ENCODE measurements at regions not wholly inside any gene's neighbourhood (a gene's known extent, or its start where the extent isn't known, plus 50 kb on each side); places are given as distances from the start of the nearest gene placed in this dataset.
A peak's percentile ranks its signal among the peaks of the same experiment; 100 is the strongest.

GRCh38 chr2:18833941-18834340 is 244.6 kb upstream of the NT5C1B start:
- H3K4me3 ChIP-seq (ENCODE audit: low read depth, low read length) = no peak overlapping the region
- TF ChIP-seq CTCF (IDR thresholded peaks at IDR 0.05; ENCODE audit: insufficient read depth, low read depth, low read length) = no peak
- ChIA-PET CTCF (interaction anchor here (0.6 to 3.0 kb wide), 3 partner anchors 18 to 314 kb away, joined by 3 to 9 read pairs (median 4); no protein-coding TSS in a partner anchor), POLR2A (interaction anchor here (0.6 kb wide), 1 partner anchor 10 kb away, joined by 3 read pairs; no protein-coding TSS in a partner anchor)
- no peaks in the 10 kb centered on the region for H3K36me3 ChIP-seq (ENCODE audit: control insufficient read depth, insufficient read depth, low read length)
- DNase-seq (ENCODE audit: low read depth) = no peak
- no peaks in the 10 kb centered on the region for H3K27me3 ChIP-seq (ENCODE audit: control insufficient read depth, insufficient read depth, low read length)

- 0 out of 2 replicates have a peak, but pooled peaks cover 3% of the 10 kb centered on the region for H3K27me3 ChIP-seq (ENCODE audit: control insufficient read depth, insufficient read depth, low read length)
- CTCF ChIA-PET = interaction anchor here (1.6 kb wide), 1 partner anchor 311 kb away, joined by 3 read pairs; no protein-coding TSS in a partner anchor
- no peaks in the 10 kb centered on the region for H3K36me3 ChIP-seq (ENCODE audit: control insufficient read depth, insufficient read depth, low read length)
- DNase-seq (ENCODE audit: low read depth) = no peak
- no peak for TF ChIP-seq CTCF (IDR thresholded peaks at IDR 0.05; ENCODE audit: insufficient read depth, low read depth, low read length)
- POLR2A ChIA-PET = no interaction called here
- H3K4me3 ChIP-seq (ENCODE audit: low read depth, low read length) = no peak overlapping the region
Observed at GRCh38 chr2:18831916-18832510, 242.6 kb upstream of the NT5C1B start.

GRCh38 chr2:18830962-18831361 is 241.6 kb upstream of the NT5C1B start:
- no peak for DNase-seq (ENCODE audit: low read depth)
- Histone ChIP-seq H3K36me3 (ENCODE audit: control insufficient read depth, insufficient read depth, low read length) (no peaks in the 10 kb centered on the region), H3K4me3 (ENCODE audit: low read depth, low read length) (no peak overlapping the region), H3K27me3 (ENCODE audit: control insufficient read depth, insufficient read depth, low read length) (0 out of 2 replicates have a peak, but pooled peaks cover 3% of the 10 kb centered on the region)
- POLR2A ChIA-PET = no interaction called here
- CTCF ChIA-PET = interaction anchor here (0.6 to 1.6 kb wide), 2 partner anchors 310 to 1263 kb away, joined by 3 read pairs; no protein-coding TSS in a partner anchor
- no peak for TF ChIP-seq CTCF (IDR thresholded peaks at IDR 0.05; ENCODE audit: insufficient read depth, low read depth, low read length)

GRCh38 chr2:18829976-18830375 is 240.6 kb upstream of the NT5C1B start:
- peak; percentile 2 for DNase-seq (ENCODE audit: low read depth)
- ChIA-PET POLR2A (no interaction called here), CTCF (no interaction called here)
- Histone ChIP-seq H3K4me3 (ENCODE audit: low read depth, low read length) (no peak overlapping the region), H3K36me3 (ENCODE audit: control insufficient read depth, insufficient read depth, low read length) (no peaks in the 10 kb centered on the region), H3K27me3 (ENCODE audit: control insufficient read depth, insufficient read depth, low read length) (0 out of 2 replicates have a peak, but pooled peaks cover 3% of the 10 kb centered on the region)
- TF ChIP-seq CTCF (IDR thresholded peaks at IDR 0.05; ENCODE audit: insufficient read depth, low read depth, low read length) = no peak

- TF ChIP-seq CTCF (IDR thresholded peaks at IDR 0.05; ENCODE audit: insufficient read depth, low read depth, low read length) = no peak
- 0 out of 2 replicates have a peak, but pooled peaks cover 3% of the 10 kb centered on the region for H3K27me3 ChIP-seq (ENCODE audit: control insufficient read depth, insufficient read depth, low read length)
- peak; percentile 37 for DNase-seq (ENCODE audit: low read depth)
- no peak overlapping the region for H3K4me3 ChIP-seq (ENCODE audit: low read depth, low read length)
- CTCF ChIA-PET = interaction anchor here (0.6 to 1.3 kb wide), 3 partner anchors 9 to 309 kb away, joined by 3 to 6 read pairs (median 3); no protein-coding TSS in a partner anchor
- POLR2A ChIA-PET = interaction anchor here (0.6 kb wide), 1 partner anchor 11 kb away, joined by 3 read pairs; no protein-coding TSS in a partner anchor
- no peaks in the 10 kb centered on the region for H3K36me3 ChIP-seq (ENCODE audit: control insufficient read depth, insufficient read depth, low read length)
Observed at GRCh38 chr2:18829251-18829902, 240.0 kb upstream of the NT5C1B start.

Data from BJ (cell line).